Small intestine (tissue), 7 donors: ENCODE measurements at regions not wholly inside any gene's neighbourhood (a gene's known extent, or its start where the extent isn't known, plus 50 kb on each side); places are given as distances from the start of the nearest gene placed in this dataset.

Experiments used
- DNase-seq, 2 donors: peaks; one replicate each; pipeline versions ENCODE4 v3.0.0 to v3.0.0-alpha.2; 2013
- FAIRE-seq: peaks from 2 replicates; lab custom pipeline; 2012; peaks lifted over from hg19 to GRCh38; lab: Jason Lieb, UNC
- H3K27ac ChIP-seq, 3 donors: one replicate each; pipeline ENCODE4 v1.5.1; 2013; ENCODE audit warnings: low read length in 2 of 3, mild to moderate bottlenecking in 2 of 3, control low read depth in 1 of 3, inconsistent platforms in 1 of 3, low read depth in 1 of 3, moderate library complexity in 1 of 3
- H3K27me3 ChIP-seq, 3 donors: one replicate each; pipeline ENCODE4 v1.6.1; 2013; ENCODE audit warnings: low read length in 3 of 3, inconsistent platforms in 1 of 3; ENCODE audit not compliant: control insufficient read depth in 3 of 3, insufficient read depth in 3 of 3
- H3K36me3 ChIP-seq, 3 donors: one replicate each; pipeline ENCODE4 v1.6.1; 2013; ENCODE audit warnings: low read length in 3 of 3, inconsistent platforms in 1 of 3, low read depth in 1 of 3, mild to moderate bottlenecking in 1 of 3, moderate library complexity in 1 of 3; ENCODE audit not compliant: control insufficient read depth in 3 of 3, insufficient read depth in 2 of 3
- H3K4me1 ChIP-seq, 3 donors: one replicate each; pipeline ENCODE4 v1.6.1; 2013; ENCODE audit warnings: low read length in 2 of 3, inconsistent platforms in 1 of 3, low read depth in 1 of 3, mild to moderate bottlenecking in 1 of 3, moderate library complexity in 1 of 3; ENCODE audit not compliant: control insufficient read depth in 3 of 3, insufficient read depth in 2 of 3
- H3K4me3 ChIP-seq, 3 donors: one replicate each; pipeline ENCODE4 v1.5.1; 2013; ENCODE audit warnings: low read length in 3 of 3, control low read depth in 1 of 3, inconsistent platforms in 1 of 3, low read depth in 1 of 3, mild to moderate bottlenecking in 1 of 3, moderate library complexity in 1 of 3
- H3K9me3 ChIP-seq, 2 donors: one replicate each; pipeline ENCODE4 v1.6.1; 2013; ENCODE audit warnings: low read depth in 1 of 2, low read length in 1 of 2; ENCODE audit not compliant: control insufficient read depth in 2 of 2, insufficient read depth in 1 of 2
- WGBS, 3 donors: extraction: QIAGEN DNeasy Blood & Tissue Kit; methylation state at CpG; one replicate each; pipeline ENCODE4 v1.1.7; 2013; 5-methylcytosine and 5-hydroxymethylcytosine counted together
- donor health status: healthy with polysubstance abuse.
- donor health status: control.
- donor health status: control.
- donor health status: Bipolar disorder and iron deficiency.
- donor health status: healthy.

DNA sequence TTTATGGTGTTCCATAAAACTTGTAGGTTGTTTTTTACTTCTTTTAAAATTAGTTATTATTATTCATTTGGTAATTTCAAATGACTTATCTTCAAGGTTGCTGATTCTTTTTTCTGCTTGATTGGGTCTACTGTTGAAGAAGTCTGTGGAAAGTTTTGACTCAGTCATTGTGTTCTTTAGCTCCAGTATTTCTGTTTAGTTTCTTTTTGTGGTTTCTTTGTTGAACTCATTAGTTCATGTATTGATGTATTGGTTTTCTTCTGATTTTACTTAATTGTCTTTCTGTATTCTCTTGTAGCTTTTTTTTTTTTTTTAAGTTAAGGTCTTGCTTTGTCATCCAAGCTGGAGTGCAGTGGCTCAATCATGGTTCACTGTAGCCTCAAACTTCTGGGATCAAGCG lies 345.4 kb upstream of the MEF2C start:
- Histone ChIP-seq H3K27ac (no peak overlapping the region), H3K4me3 (no peak overlapping the region), H3K4me1 (no peaks in the 10 kb centered on the region), H3K27me3 (no peaks in the 10 kb centered on the region), H3K9me3 (peaks cover 0 to 3% of the 10 kb centered on the region in 2 donors), H3K36me3 (no peaks in the 10 kb centered on the region)
- DNase-seq: no peak
- no peak for FAIRE-seq
- 79 to 92% (median 85%) methylated on average over 1 of the region's 1 CpG for WGBS, 3 donors

DNA sequence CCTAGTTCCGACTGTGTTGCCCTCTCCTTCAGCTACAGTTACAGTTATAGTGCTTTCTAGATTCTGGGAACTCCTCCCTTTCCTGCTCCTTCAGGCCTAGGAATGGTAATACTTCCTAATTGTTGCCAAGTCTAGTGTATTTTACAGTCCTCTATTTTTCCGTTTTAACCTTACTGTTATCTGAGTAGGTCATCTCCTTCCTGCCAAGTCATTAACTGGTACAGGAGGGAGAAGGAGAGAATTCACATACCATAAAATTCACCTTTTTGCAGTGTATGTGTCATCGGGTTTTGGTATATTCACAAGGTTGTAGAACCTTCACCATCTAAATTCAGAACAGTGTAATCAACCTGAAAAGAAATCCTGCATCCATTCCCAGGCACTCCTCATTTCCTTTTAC lies 335.4 kb upstream of the MEF2C start:
- Histone ChIP-seq H3K9me3 (no peaks in the 10 kb centered on the region), H3K4me3 (no peak overlapping the region), H3K36me3 (no peaks in the 10 kb centered on the region), H3K27ac (no peak overlapping the region), H3K4me1 (no peaks in the 10 kb centered on the region), H3K27me3 (no peaks in the 10 kb centered on the region)
- WGBS, 3 donors: 78 to 88% (median 80%) methylated on average over 3 of the region's 3 CpGs
- no peak for FAIRE-seq
- DNase-seq: no peak

DNA sequence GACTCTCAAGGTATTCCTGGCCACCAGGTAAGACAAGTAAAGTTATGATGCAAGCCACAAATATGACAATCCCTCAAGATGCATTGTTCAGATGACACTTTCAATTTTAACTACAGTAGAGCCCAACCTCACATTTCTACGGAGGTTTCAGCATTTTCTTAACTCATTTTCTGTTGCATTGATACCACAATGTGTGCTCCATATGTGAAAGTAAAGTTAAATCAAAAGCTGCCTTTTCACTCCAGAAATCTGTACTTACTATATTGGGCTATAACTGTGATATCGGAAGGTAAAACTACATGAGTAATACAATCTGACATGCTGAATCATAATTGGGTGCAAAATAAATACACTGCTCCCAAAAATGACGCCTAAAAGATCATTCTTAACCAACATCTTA lies 333.6 kb upstream of the MEF2C start:
- FAIRE-seq: no peak
- whole genome bisulfite sequencing, 3 donors: 76 to 87% (median 80%) methylated on average over 3 of the region's 3 CpGs
- no peaks in the 10 kb centered on the region for H3K9me3 ChIP-seq

DNA sequence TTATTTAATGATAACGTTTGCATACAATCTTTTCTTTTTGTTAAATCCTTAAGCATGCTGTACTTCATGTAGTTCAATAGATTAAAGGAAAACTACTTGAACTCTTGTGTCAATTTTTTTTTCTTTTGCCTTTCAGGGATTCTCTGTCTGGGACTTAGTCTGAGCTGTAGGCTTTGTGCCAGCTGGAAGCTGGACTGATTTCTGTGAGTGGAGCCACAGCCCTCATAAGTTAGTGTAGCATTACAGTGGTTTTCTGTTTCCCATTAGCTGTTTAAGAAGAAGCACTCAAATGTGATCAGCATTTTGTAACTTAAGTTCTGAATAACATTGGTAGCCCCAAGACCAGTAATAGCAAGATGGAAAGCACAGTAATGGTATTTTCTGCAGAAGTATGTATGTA lies 330.6 kb upstream of the MEF2C start:
- Histone ChIP-seq H3K4me3 (no peak overlapping the region), H3K27ac (no peak overlapping the region)
- DNase-seq: no peak

More for the DNA sequence above, 333.6 kb upstream of the MEF2C start:
- Histone ChIP-seq H3K27ac (no peak overlapping the region), H3K4me1 (no peaks in the 10 kb centered on the region), H3K36me3 (no peaks in the 10 kb centered on the region), H3K27me3 (no peaks in the 10 kb centered on the region), H3K4me3 (no peak overlapping the region)
- DNase-seq: no peak

DNA sequence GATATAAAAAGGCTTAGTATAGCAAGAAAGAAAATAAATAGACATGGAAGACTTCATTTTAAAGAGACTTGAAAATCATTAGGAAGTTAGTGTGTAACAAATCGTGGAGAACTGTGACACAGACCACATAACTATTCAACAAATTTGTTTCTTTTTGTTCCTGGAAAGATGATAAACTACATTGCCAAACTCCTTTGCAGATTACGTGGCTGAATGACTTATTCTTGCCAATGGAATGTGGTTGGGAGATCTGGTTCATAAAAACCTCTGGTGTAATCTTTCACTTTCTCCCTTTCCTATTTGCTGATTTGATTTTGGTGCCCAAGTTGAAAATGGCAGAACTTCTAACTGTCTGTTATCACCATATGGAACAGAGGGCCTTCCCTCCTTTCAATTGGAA lies 328.9 kb upstream of the MEF2C start:
- Histone ChIP-seq H3K4me3 (no peak overlapping the region), H3K27ac (no peak overlapping the region), H3K9me3 (no peaks in the 10 kb centered on the region), H3K27me3 (no peaks in the 10 kb centered on the region), H3K36me3 (no peaks in the 10 kb centered on the region), H3K4me1 (no peaks in the 10 kb centered on the region)
- FAIRE-seq (no peak), DNase-seq (no peak)
- WGBS, 3 donors: 41 to 57% (median 57%) methylated on average over 2 of the region's 2 CpGs

More for the DNA sequence above, 330.6 kb upstream of the MEF2C start:
- 50 to 53% (median 52%) methylated on average over 1 of the region's 1 CpG for WGBS, 3 donors
- H3K4me1 ChIP-seq: no peaks in the 10 kb centered on the region
- H3K36me3 ChIP-seq: no peaks in the 10 kb centered on the region
- no peaks in the 10 kb centered on the region for H3K9me3 ChIP-seq
- no peaks in the 10 kb centered on the region for H3K27me3 ChIP-seq
- no peak for FAIRE-seq

DNA sequence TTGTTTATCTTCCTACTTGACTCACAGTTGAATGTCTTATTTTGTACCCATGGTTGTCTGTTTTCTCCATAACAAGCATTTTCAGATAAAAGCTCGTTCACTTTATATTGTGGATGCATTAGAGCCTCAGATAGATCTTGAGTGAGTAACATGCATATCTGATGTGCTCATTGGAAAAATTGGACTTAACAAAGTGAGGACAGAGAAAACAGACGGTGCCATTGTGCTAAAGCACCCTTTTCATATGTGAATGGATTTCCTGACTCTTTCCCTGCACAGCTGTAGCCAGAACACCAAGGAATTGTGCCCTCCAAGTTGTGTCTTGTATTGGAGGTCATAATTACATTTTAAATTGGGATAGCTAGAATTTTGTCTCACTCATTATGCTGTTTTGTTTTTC lies 325.8 kb upstream of the MEF2C start:
- FAIRE-seq (no peak), DNase-seq (no peak)
- Histone ChIP-seq H3K36me3 (no peaks in the 10 kb centered on the region), H3K27me3 (no peaks in the 10 kb centered on the region), H3K9me3 (no peaks in the 10 kb centered on the region), H3K4me1 (no peaks in the 10 kb centered on the region), H3K27ac (no peak overlapping the region), H3K4me3 (no peak overlapping the region)
- WGBS, 3 donors: 51 to 75% (median 64%) methylated on average over 2 of the region's 2 CpGs

DNA sequence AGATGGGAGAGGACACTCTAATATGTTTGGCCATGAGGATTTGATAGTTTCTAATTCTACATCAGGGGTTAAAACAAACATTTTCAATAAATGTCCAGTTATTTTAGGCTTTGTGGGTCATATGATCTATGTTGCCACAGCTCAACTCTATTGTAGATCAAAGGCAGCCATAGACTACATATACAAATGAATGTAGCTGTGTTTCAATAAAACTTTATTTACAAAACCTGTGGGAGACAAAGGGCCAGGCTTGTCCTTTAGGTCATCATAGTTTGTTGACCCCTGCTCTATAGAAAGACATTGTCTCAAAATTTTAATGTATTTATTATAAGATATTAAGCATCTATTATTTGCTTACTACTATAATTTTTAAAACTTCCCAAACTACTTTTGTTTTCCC lies 325.4 kb upstream of the MEF2C start:
- FAIRE-seq (no peak), DNase-seq (no peak)
- H3K36me3 ChIP-seq: no peaks in the 10 kb centered on the region
- H3K27me3 ChIP-seq: no peaks in the 10 kb centered on the region
- H3K4me3 ChIP-seq: no peak overlapping the region
- H3K4me1 ChIP-seq: no peaks in the 10 kb centered on the region
- H3K27ac ChIP-seq: no peak overlapping the region
- no peaks in the 10 kb centered on the region for H3K9me3 ChIP-seq

DNA sequence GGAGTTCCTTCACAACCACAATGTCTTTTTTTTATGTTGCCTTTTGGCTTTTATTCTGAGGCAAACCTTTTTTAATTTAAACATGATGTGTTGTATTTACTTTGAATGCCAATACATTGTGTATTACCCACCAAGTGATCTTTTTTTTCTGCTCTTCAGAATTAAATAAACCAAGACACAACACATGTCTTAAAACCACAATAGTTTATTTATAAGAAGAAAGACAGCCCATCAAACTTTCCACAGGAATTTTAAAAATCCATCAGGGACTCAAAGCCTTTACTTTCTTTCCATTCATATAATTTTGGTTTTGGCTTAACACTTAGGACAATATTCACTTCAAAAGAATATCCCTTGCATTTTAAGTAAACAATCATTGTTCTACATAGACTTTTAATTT lies 321.8 kb upstream of the MEF2C start:
- no peak overlapping the region for H3K4me3 ChIP-seq
- no peak for DNase-seq
- FAIRE-seq: no peak

DNA sequence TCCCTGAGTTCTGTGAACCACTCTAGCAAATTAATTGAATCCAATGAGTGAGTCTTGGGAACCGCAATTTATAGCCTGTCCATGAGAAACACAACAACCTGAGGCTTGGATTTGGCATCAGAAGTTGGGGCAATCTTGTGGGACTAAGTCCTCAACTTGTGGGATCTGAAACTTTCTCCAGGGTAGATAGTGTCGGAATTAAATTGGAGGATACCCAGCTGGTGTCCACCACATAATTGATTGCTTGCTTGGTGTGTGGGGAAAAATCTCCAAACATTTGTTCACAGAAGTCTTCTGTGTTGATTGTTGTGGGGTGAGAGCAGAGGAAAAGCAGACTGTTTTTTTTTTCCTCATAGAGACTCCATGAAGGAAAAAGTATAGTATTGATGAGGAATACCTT lies 320.6 kb upstream of the MEF2C start:
- FAIRE-seq (no peak), DNase-seq (no peak)
- Histone ChIP-seq H3K36me3 (no peaks in the 10 kb centered on the region), H3K9me3 (peaks cover 0 to 11% of the 10 kb centered on the region in 2 donors), H3K27ac (no peak overlapping the region), H3K4me3 (no peak overlapping the region), H3K27me3 (no peaks in the 10 kb centered on the region), H3K4me1 (no peaks in the 10 kb centered on the region)
- 74 to 90% (median 81%) methylated on average over 2 of the region's 2 CpGs for WGBS, 3 donors

More for the DNA sequence above, 321.8 kb upstream of the MEF2C start:
- no peaks in the 10 kb centered on the region for H3K36me3 ChIP-seq
- peaks cover 0 to 5% of the 10 kb centered on the region in 2 donors for H3K9me3 ChIP-seq
- no peaks in the 10 kb centered on the region for H3K27me3 ChIP-seq
- no peak overlapping the region for H3K27ac ChIP-seq
- H3K4me1 ChIP-seq: no peaks in the 10 kb centered on the region
